ENCODE measurements at regions not wholly inside any gene's neighbourhood (a gene's known extent, or its start where the extent isn't known, plus 50 kb on each side); places are given as distances from the start of the nearest gene placed in this dataset.

DNA sequence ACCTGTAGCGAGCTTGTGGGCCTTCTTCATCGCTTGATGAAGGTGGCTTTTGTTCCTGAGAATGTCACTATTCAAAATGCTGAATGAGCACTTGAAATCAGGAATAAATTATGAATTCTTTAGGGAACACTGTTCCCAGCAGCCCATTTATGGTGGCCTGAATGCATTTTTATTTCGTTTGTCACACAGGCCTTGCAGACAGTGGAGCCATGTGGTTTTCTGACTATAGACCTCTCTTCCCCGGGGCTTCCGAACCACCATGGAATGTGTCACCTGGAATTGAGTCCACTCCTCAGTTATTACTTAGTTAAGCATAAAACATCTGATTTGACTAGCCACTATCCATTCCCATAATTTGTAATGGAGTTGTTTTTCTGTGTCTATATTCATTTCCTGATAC lies 396.9 kb downstream of the IRS2 start:
- TF ChIP-seq, protein P1, sequence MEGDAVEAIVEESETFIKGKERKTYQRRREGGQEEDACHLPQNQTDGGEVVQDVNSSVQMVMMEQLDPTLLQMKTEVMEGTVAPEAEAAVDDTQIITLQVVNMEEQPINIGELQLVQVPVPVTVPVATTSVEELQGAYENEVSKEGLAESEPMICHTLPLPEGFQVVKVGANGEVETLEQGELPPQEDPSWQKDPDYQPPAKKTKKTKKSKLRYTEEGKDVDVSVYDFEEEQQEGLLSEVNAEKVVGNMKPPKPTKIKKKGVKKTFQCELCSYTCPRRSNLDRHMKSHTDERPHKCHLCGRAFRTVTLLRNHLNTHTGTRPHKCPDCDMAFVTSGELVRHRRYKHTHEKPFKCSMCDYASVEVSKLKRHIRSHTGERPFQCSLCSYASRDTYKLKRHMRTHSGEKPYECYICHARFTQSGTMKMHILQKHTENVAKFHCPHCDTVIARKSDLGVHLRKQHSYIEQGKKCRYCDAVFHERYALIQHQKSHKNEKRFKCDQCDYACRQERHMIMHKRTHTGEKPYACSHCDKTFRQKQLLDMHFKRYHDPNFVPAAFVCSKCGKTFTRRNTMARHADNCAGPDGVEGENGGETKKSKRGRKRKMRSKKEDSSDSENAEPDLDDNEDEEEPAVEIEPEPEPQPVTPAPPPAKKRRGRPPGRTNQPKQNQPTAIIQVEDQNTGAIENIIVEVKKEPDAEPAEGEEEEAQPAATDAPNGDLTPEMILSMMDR (IDR thresholded peaks at IDR 0.05): no peak
- TF ChIP-seq POLR2A (IDR thresholded peaks at IDR 0.05): no peak
